ENCODE measurements at regions not wholly inside any gene's neighbourhood (a gene's known extent, or its start where the extent isn't known, plus 50 kb on each side); places are given as distances from the start of the nearest gene placed in this dataset.

- Histone ChIP-seq H3K9me3 (no peaks in the 10 kb centered on the region), H3K4me3 (no peak overlapping the region), H3K27ac (no peak overlapping the region), H3K4me2 (no peak overlapping the region), H3K4me1 (peaks cover 4% of the 10 kb centered on the region; the same call in 1 of the 3 replicates)
- no peak for DNase-seq (ENCODE audit: low read depth in 1 of 2, low spot score in 1 of 2)
- POLR2A ChIA-PET: no interaction called here
- CTCF ChIA-PET: interaction anchor here (0.7 kb wide), 1 partner anchor 8 kb away, joined by 3 read pairs; no protein-coding TSS in a partner anchor
- no peak for FAIRE-seq
- no peak for ATAC-seq
- no peak for TF ChIP-seq ZFP36 (IDR thresholded peaks at IDR 0.05; ENCODE audit: borderline replicate concordance, partially characterized antibody)
- TF ChIP-seq BHLHE40 (IDR thresholded peaks at IDR 0.05; ENCODE audit: low read depth, low read length): no peak
- TF ChIP-seq REST (IDR thresholded peaks at IDR 0.05): no peak
These were observed 213.5 kb upstream of the TARS1 start for GRCh38 chr5:33227247-33227646.

DNA sequence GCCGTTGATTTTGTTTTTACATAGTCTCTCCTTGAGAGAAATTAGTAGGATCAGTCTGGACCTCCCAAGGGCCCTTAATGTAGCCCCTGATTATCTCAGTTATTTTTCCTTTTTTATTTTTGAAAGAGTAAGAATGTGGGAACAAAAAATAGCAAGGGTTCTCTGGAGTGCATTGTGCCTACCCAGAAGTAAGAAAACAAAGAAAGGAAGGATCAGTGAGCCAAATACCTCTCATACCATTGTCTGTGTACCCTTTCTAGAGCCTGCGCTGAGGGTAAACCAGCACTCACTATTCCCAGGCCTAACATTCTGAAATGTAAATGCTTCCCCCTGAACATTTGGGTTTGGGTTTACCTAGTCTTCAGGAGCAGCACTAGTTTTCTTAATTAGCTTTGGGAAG lies 213.0 kb upstream of the TARS1 start:
- no peak for FAIRE-seq
- WGBS (ENCODE audit: missing lambda C conversion rate): 73% methylated on average over 2 of the region's 2 CpGs
- TF ChIP-seq ZSCAN20 (CRISPR knock-in tag; IDR thresholded peaks at IDR 0.05): no peak
- TF ChIP-seq HOXB5 (CRISPR knock-in tag; IDR thresholded peaks at IDR 0.05): no peak
- ChIA-PET CTCF (no interaction called here), POLR2A (no interaction called here)
- Histone ChIP-seq H3K4me2 (no peak overlapping the region), H3K9me3 (no peaks in the 10 kb centered on the region), H3K27ac (no peak overlapping the region), H3K4me3 (no peak overlapping the region), H3K4me1 (peaks cover 4% of the 10 kb centered on the region; the same call in 1 of the 3 replicates)
- no peak for ATAC-seq
- DNase-seq (ENCODE audit: low read depth in 1 of 2, low spot score in 1 of 2): no peak

GRCh38 chr5:33228149-33228548 lies 212.6 kb upstream of the TARS1 start:
- ChIA-PET CTCF (no interaction called here), POLR2A (no interaction called here)
- TF ChIP-seq JUNB (IDR thresholded peaks at IDR 0.05) (no peak), TP53 (CRISPR knock-in tag; IDR thresholded peaks at IDR 0.05) (no peak), RARB (CRISPR knock-in tag; IDR thresholded peaks at IDR 0.05) (no peak), CBX2 (IDR thresholded peaks at IDR 0.05; ENCODE audit: borderline replicate concordance, low read depth) (no peak), HMGXB4 (CRISPR knock-in tag; IDR thresholded peaks at IDR 0.05; ENCODE audit: borderline replicate concordance) (no peak), NR3C1 (IDR thresholded peaks at IDR 0.05) (no peak), CEBPB (IDR thresholded peaks at IDR 0.05) (no peak), FOSB (CRISPR knock-in tag; IDR thresholded peaks at IDR 0.05) (no peak), PBX3 (IDR thresholded peaks at IDR 0.05) (no peak)
- TF ChIP-seq, protein P1, sequence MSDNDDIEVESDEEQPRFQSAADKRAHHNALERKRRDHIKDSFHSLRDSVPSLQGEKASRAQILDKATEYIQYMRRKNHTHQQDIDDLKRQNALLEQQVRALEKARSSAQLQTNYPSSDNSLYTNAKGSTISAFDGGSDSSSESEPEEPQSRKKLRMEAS (IDR thresholded peaks at IDR 0.05): no peak
- TF ChIP-seq, protein P2, sequence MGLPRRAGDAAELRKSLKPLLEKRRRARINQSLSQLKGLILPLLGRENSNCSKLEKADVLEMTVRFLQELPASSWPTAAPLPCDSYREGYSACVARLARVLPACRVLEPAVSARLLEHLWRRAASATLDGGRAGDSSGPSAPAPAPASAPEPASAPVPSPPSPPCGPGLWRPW (IDR thresholded peaks at IDR 0.05): no peak
- Histone ChIP-seq H3K9me3 (no peaks in the 10 kb centered on the region), H3K27ac (no peak overlapping the region), H3K4me2 (no peak overlapping the region), H3K4me3 (no peak overlapping the region), H3K4me1 (peaks cover 4% of the 10 kb centered on the region; the same call in 1 of the 3 replicates)
- DNase-seq (ENCODE audit: low read depth in 1 of 2, low spot score in 1 of 2) (no peak), FAIRE-seq (peak; percentile 28), ATAC-seq (no peak)
- WGBS (ENCODE audit: missing lambda C conversion rate): 72% methylated on average over 3 of the region's 3 CpGs

Data from A549 (cell line).